HG02642 (cell line): ENCODE measurements at regions not wholly inside any gene's neighbourhood (a gene's known extent, or its start where the extent isn't known, plus 50 kb on each side); places are given as distances from the start of the nearest gene placed in this dataset.

Experiments used
- ATAC-seq: cut with Tn5 transposase; IDR thresholded peaks from one replicate; pipeline ENCODE4 v1.9.1; 2021; ENCODE audit warnings: mild to moderate bottlenecking; ENCODE audit not compliant: unreplicated experiment, poor library complexity

- ATAC-seq, result no peak
Measured at GRCh38 chr12:61870658-61871484, 389.3 kb upstream of the USP15 start.

- no peak for ATAC-seq
Measured at GRCh38 chr12:61871485-61871810, 388.8 kb upstream of the USP15 start.

GRCh38 chr12:61879229-61879628 is 381.0 kb upstream of the USP15 start:
- no peak for ATAC-seq

GRCh38 chr12:61880186-61880585 is 380.0 kb upstream of the USP15 start:
- no peak for ATAC-seq

GRCh38 chr12:61891632-61892031 is 368.6 kb upstream of the USP15 start:
- ATAC-seq, result no peak

GRCh38 chr12:61894168-61894567 is 366.0 kb upstream of the USP15 start:
- ATAC-seq, result no peak

- ATAC-seq, result no peak
Measured at GRCh38 chr12:61896436-61896835, 363.8 kb upstream of the USP15 start.

- no peak for ATAC-seq
Measured at GRCh38 chr12:61902403-61902802, 357.8 kb upstream of the USP15 start.

- ATAC-seq, result no peak
Measured at GRCh38 chr12:61911113-61911512, 349.1 kb upstream of the USP15 start.

GRCh38 chr12:61915420-61915819 is 344.8 kb upstream of the USP15 start:
- no peak for ATAC-seq

GRCh38 chr12:61916831-61917230 is 343.4 kb upstream of the USP15 start:
- ATAC-seq, result no peak

GRCh38 chr12:61919686-61920085 is 340.5 kb upstream of the USP15 start:
- ATAC-seq, result no peak

GRCh38 chr12:61920230-61920629 is 340.0 kb upstream of the USP15 start:
- ATAC-seq, result no peak

GRCh38 chr12:61923152-61923551 is 337.1 kb upstream of the USP15 start:
- no peak for ATAC-seq

- ATAC-seq, result no peak
Measured at GRCh38 chr12:61934564-61934963, 325.6 kb upstream of the USP15 start.

- ATAC-seq, result no peak
Measured at GRCh38 chr12:61939977-61940376, 320.2 kb upstream of the USP15 start.

- no peak for ATAC-seq
Measured at GRCh38 chr12:61956545-61956944, 303.7 kb upstream of the USP15 start.

- no peak for ATAC-seq
Measured at GRCh38 chr12:61974461-61974860, 285.7 kb upstream of the USP15 start.

- no peak for ATAC-seq
Measured at GRCh38 chr12:61985830-61986229, 274.4 kb upstream of the USP15 start.

- no peak for ATAC-seq
Measured at GRCh38 chr12:61987173-61987572, 273.0 kb upstream of the USP15 start.

- ATAC-seq, result no peak
Measured at GRCh38 chr12:61991661-61992060, 268.5 kb upstream of the USP15 start.

GRCh38 chr12:61993734-61994345 is 266.4 kb upstream of the USP15 start:
- peak; percentile 77 for ATAC-seq
